ENCODE measurements at regions not wholly inside any gene's neighbourhood (a gene's known extent, or its start where the extent isn't known, plus 50 kb on each side); places are given as distances from the start of the nearest gene placed in this dataset.
"Not testable (repeated sequence)": the region's sequence is repeated elsewhere in the genome, so short reads cannot be mapped to it uniquely, and the experiment has no call there.

- POLR2A ChIA-PET = no interaction called here
- no peak for TF ChIP-seq CTCF (IDR thresholded peaks at IDR 0.05; ENCODE audit: low read depth, low read length)
- peaks cover 5% of the 10 kb centered on the region; the same call in 1 of the 2 replicates for H3K9me3 ChIP-seq (ENCODE audit: control insufficient read depth, insufficient read depth, low read length)
- no peaks in the 10 kb centered on the region for H3K27me3 ChIP-seq (ENCODE audit: control insufficient read depth, insufficient read depth, low read length)
- DNase-seq (ENCODE audit: low read depth, low spot score) = no peak
- H3K27ac ChIP-seq (ENCODE audit: low read depth, low read length) = no peak overlapping the region
- CTCF ChIA-PET = no interaction called here
- no peak overlapping the region for H3K4me3 ChIP-seq (ENCODE audit: low read depth, low read length)
Observed at GRCh38 chr6:94570581-94570980, 1006.8 kb upstream of the MANEA start.

GRCh38 chr6:94562846-94563245, 1014.5 kb upstream of the MANEA start:
- CTCF ChIA-PET = no interaction called here
- DNase-seq (ENCODE audit: low read depth, low spot score) = no peak
- Histone ChIP-seq H3K27ac (ENCODE audit: low read depth, low read length) (no peak overlapping the region), H3K27me3 (ENCODE audit: control insufficient read depth, insufficient read depth, low read length) (no peaks in the 10 kb centered on the region), H3K9me3 (ENCODE audit: control insufficient read depth, insufficient read depth, low read length) (peaks cover 10% of the 10 kb centered on the region; the same call in 1 of the 2 replicates), H3K4me3 (ENCODE audit: low read depth, low read length) (no peak overlapping the region)
- no peak for TF ChIP-seq CTCF (IDR thresholded peaks at IDR 0.05; ENCODE audit: low read depth, low read length)
- POLR2A ChIA-PET = no interaction called here

DNA sequence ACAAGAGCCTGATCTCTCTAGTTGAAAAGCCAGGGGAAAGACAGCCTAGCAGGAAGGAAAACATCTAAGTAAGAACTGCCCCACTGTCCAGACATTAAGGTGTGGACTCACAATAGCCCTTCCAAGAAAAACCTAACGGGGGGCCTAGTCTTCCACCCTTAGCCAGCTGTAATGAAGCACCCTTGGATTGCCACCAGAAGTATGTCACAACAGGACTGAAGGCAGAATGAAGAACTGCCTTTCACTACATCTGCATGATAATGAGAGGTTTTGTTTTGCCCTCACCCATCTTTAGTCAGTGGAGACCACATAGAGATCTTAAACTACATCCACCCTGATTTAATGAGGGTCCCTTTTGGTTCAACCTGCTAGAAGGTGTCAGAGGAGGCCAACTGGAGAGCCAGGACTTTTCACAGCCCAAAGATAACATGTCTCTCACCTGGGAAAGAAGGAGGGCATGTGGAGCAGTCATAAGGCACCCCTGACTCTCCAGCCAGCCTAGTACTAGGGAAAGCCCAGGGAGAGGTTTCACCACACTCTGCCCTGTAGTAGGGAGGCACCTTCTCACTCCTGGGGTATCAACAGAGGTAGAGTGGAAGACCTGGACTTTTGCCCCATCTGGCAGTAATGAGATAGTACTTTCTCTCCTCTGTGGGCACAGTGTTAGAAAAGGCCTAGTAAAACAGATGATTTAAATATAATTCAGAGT, 1017.4 kb upstream of the MANEA start:
- DNase-seq (ENCODE audit: low read depth, low spot score) = no peak
- no peaks in the 10 kb centered on the region for H3K27me3 ChIP-seq (ENCODE audit: control insufficient read depth, insufficient read depth, low read length)
- TF ChIP-seq CTCF (IDR thresholded peaks at IDR 0.05; ENCODE audit: low read depth, low read length) = no peak
- no peak overlapping the region for H3K4me3 ChIP-seq (ENCODE audit: low read depth, low read length)
- peaks cover 10% of the 10 kb centered on the region; the same call in 1 of the 2 replicates for H3K9me3 ChIP-seq (ENCODE audit: control insufficient read depth, insufficient read depth, low read length)
- POLR2A ChIA-PET = no interaction called here
- no peak overlapping the region for H3K27ac ChIP-seq (ENCODE audit: low read depth, low read length)
- CTCF ChIA-PET = no interaction called here

- DNase-seq (ENCODE audit: low read depth, low spot score); H3K27ac ChIP-seq (ENCODE audit: low read depth, low read length); H3K4me3 ChIP-seq (ENCODE audit: low read depth, low read length); H3K27me3 ChIP-seq (ENCODE audit: control insufficient read depth, insufficient read depth, low read length); H3K9me3 ChIP-seq (ENCODE audit: control insufficient read depth, insufficient read depth, low read length); CTCF ChIA-PET; POLR2A ChIA-PET: not testable (repeated sequence)
Observed at GRCh38 chr6:94557207-94557606, 1020.1 kb upstream of the MANEA start.

GRCh38 chr6:94548201-94548600, 1029.1 kb upstream of the MANEA start:
- Histone ChIP-seq H3K27me3 (ENCODE audit: control insufficient read depth, insufficient read depth, low read length) (no peaks in the 10 kb centered on the region), H3K9me3 (ENCODE audit: control insufficient read depth, insufficient read depth, low read length) (0 out of 2 replicates have a peak, but pooled peaks cover 4% of the 10 kb centered on the region), H3K4me3 (ENCODE audit: low read depth, low read length) (no peak overlapping the region), H3K27ac (ENCODE audit: low read depth, low read length) (no peak overlapping the region)
- no peak for DNase-seq (ENCODE audit: low read depth, low spot score)
- ChIA-PET CTCF (no interaction called here), POLR2A (no interaction called here)
- TF ChIP-seq CTCF (IDR thresholded peaks at IDR 0.05; ENCODE audit: low read depth, low read length) = no peak
